Peyer's patch (tissue), 4 donors: ENCODE measurements at regions not wholly inside any gene's neighbourhood (a gene's known extent, or its start where the extent isn't known, plus 50 kb on each side); places are given as distances from the start of the nearest gene placed in this dataset.

ENCODE experiments used
- CTCF ChIP-seq, 6 experiments: fragments of 450-650 bp in 4 of 6; fragments of 200-600 bp in 2 of 6; sonication (generic) in 1 of 6; IDR thresholded peaks; one replicate each; pipeline ENCODE4 v1.5.1; 2017 to 2019; ENCODE audit warnings: antibody characterized with exemption in 6 of 6, mild to moderate bottlenecking in 3 of 6, moderate library complexity in 1 of 6
- POLR2A ChIP-seq, 2 donors: fragments of 450-650 bp; IDR thresholded peaks; one replicate each; pipeline ENCODE4 v1.5.1; 2017; ENCODE audit warnings: antibody characterized with exemption in 2 of 2, mild to moderate bottlenecking in 2 of 2, moderate library complexity in 2 of 2

GRCh38 chr4:128371001-128371777 is 83.6 kb upstream of the PGRMC2 start:
- TF ChIP-seq CTCF (IDR thresholded peaks at IDR 0.05) (no peak), POLR2A (IDR thresholded peaks at IDR 0.05) (no peak)
